ENCODE measurements at regions not wholly inside any gene's neighbourhood (a gene's known extent, or its start where the extent isn't known, plus 50 kb on each side); places are given as distances from the start of the nearest gene placed in this dataset.

DNA sequence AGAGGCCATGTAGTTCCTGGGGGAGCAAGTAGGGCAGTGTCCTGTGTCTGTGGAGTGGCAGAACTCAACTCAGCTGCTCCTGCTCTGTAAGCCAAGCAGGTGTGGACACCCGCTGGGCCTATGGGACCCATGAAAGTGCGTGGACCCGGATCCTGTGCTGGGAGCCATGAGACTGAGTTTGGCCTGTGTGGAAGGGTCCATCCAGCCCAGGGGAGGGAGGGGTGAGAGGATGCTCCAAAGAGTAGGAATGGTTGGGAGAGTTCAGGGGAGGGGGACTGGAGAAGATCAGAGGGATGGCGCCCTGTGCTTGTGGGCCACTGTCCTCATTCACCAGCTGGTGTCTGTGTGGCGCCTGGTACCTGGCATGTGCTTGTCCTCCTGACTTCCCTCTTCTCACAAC is 226.4 kb upstream of the HS6ST1 start:
- Histone ChIP-seq H3K27ac (ENCODE audit: low read depth, low read length) (no peak overlapping the region), H3K9me3 (ENCODE audit: control insufficient read depth in 2 of 3, low read length in 3 of 3) (no peaks in the 10 kb centered on the region), H3K4me3 (ENCODE audit: low read length) (no peak overlapping the region), H3K27me3 (ENCODE audit: control insufficient read depth in 2 of 2, insufficient read depth in 2 of 2, low read length in 2 of 2) (no peaks in the 10 kb centered on the region), H3K4me1 (ENCODE audit: control insufficient read depth in 2 of 2, insufficient read depth in 2 of 2, low read length in 2 of 2) (no peaks in the 10 kb centered on the region), H3K36me3 (ENCODE audit: control insufficient read depth in 2 of 3, insufficient read depth in 3 of 3, low read length in 3 of 3) (no peaks in the 10 kb centered on the region)
- POLR2A ChIA-PET, result no interaction called here
- Mint-ChIP-seq H3K4me1 (no peaks in the 10 kb centered on the region), H3K36me3 (no peaks in the 10 kb centered on the region), H3K27ac (no peak overlapping the region), H3K27me3 (peaks cover 0 to 7% (median 0%) of the 10 kb centered on the region in 5 donors), H3K4me3 (no peak overlapping the region), H3K9me3 (peaks cover 0 to 8% (median 0%) of the 10 kb centered on the region in 11 donors)
- intact Hi-C loops (cut with micrococcal nuclease), result no loop called here
- CTCF ChIA-PET, result no interaction called here
- no peak for ATAC-seq
- no peak for DNase-seq

DNA sequence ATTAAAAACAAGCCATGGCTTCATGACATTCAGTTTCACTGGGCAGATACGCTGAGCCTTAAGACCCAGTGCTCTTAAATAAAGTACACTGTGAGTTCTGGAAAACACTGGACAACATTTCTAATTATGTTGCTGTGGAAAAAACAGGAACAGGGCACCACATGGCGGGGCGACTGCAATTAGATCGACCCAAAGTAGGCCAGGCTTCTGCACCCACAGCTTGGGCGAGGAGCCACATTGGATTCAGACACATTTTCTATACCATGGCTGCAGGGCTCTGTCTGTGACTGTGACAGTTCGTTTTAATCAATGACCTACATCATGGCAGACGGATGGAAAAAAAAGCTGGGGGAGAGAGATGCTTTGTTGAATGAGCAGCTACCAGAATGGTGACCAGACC is 227.2 kb upstream of the HS6ST1 start:
- Mint-ChIP-seq H3K27me3 (peaks cover 0 to 7% (median 0%) of the 10 kb centered on the region in 5 donors), H3K9me3 (peaks cover 0 to 8% (median 0%) of the 10 kb centered on the region in 11 donors), H3K27ac (no peak overlapping the region), H3K4me1 (no peaks in the 10 kb centered on the region), H3K36me3 (no peaks in the 10 kb centered on the region), H3K4me3 (no peak overlapping the region)
- Histone ChIP-seq H3K27me3 (ENCODE audit: control insufficient read depth in 2 of 2, insufficient read depth in 2 of 2, low read length in 2 of 2) (no peaks in the 10 kb centered on the region), H3K27ac (ENCODE audit: low read depth, low read length) (no peak overlapping the region), H3K4me1 (ENCODE audit: control insufficient read depth in 2 of 2, insufficient read depth in 2 of 2, low read length in 2 of 2) (no peaks in the 10 kb centered on the region), H3K9me3 (ENCODE audit: control insufficient read depth in 2 of 3, low read length in 3 of 3) (no peaks in the 10 kb centered on the region), H3K4me3 (ENCODE audit: low read length) (no peak overlapping the region), H3K36me3 (ENCODE audit: control insufficient read depth in 2 of 3, insufficient read depth in 3 of 3, low read length in 3 of 3) (no peaks in the 10 kb centered on the region)
- intact Hi-C loops (cut with micrococcal nuclease), result no loop called here
- ChIA-PET CTCF (no interaction called here), POLR2A (no interaction called here)
- DNase-seq (no peak), ATAC-seq (no peak)

DNA sequence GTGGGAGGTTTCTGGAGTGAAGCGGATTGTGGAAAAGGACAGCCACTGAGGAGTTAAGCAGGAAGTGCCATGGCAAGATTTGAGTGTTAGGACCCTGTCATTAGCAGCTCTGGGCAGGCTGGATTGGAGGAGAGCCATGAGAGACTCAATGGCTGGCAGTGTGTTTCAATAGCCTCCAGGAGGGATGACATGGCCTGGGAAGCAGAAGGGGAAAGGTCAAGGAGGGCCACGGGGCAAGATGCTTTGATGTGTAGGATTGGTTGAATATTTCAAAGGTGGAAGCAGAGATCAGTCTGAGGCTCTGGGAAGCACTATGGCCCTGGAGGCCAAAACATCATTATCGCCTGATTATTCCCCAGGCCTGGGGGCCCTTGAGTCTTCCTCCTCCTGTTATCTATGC is 229.0 kb upstream of the HS6ST1 start:
- Mint-ChIP-seq H3K9me3 (peaks cover 0 to 8% (median 0%) of the 10 kb centered on the region in 11 donors), H3K27me3 (peaks cover 0 to 7% (median 0%) of the 10 kb centered on the region in 5 donors), H3K4me1 (no peaks in the 10 kb centered on the region), H3K27ac (no peak overlapping the region), H3K4me3 (no peak overlapping the region), H3K36me3 (no peaks in the 10 kb centered on the region)
- DNase-seq (peak in 1 of 9 donors; percentile 3), ATAC-seq (no peak)
- Histone ChIP-seq H3K36me3 (ENCODE audit: control insufficient read depth in 2 of 3, insufficient read depth in 3 of 3, low read length in 3 of 3) (no peaks in the 10 kb centered on the region), H3K4me1 (ENCODE audit: control insufficient read depth in 2 of 2, insufficient read depth in 2 of 2, low read length in 2 of 2) (no peaks in the 10 kb centered on the region), H3K4me3 (ENCODE audit: low read length) (no peak overlapping the region), H3K27me3 (ENCODE audit: control insufficient read depth in 2 of 2, insufficient read depth in 2 of 2, low read length in 2 of 2) (no peaks in the 10 kb centered on the region), H3K9me3 (ENCODE audit: control insufficient read depth in 2 of 3, low read length in 3 of 3) (no peaks in the 10 kb centered on the region), H3K27ac (ENCODE audit: low read depth, low read length) (no peak overlapping the region)
- CTCF ChIA-PET, result no interaction called here
- intact Hi-C loops (cut with micrococcal nuclease), result no loop called here
- POLR2A ChIA-PET, result no interaction called here

DNA sequence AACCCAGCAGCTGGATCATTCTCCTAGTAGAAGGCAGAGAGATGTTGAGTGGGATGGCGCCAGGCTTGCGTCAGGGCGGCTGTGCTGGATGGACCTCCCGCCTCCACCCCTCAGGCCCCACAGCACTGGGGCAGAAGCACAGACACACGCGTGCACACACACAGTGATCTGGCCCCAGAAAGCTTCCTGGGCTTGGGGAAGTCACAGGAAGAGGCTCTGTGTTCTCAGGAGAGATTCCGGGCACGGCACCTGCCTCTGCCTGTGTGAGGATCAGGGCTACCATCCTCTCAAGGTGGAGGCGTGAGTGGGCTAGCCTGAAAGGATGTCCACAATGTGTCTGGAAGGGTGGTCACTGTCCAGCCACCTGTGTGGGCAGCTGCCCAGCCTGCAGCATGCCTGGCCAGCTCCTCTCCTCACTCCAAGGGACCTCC is 229.8 kb upstream of the HS6ST1 start:
- no peak overlapping the region for H3K27ac ChIP-seq (ENCODE audit: low read depth, low read length)
- ChIA-PET POLR2A (no interaction called here), CTCF (no interaction called here)
- intact Hi-C loops (cut with micrococcal nuclease), result no loop called here
- no peaks in the 10 kb centered on the region for H3K27me3 ChIP-seq (ENCODE audit: control insufficient read depth in 2 of 2, insufficient read depth in 2 of 2, low read length in 2 of 2)
- H3K4me1 ChIP-seq (ENCODE audit: control insufficient read depth in 2 of 2, insufficient read depth in 2 of 2, low read length in 2 of 2), result no peaks in the 10 kb centered on the region
- no peak overlapping the region for H3K27ac Mint-ChIP-seq
- H3K9me3 Mint-ChIP-seq, result peaks cover 0 to 8% (median 0%) of the 10 kb centered on the region in 11 donors
- no peak for ATAC-seq
- no peak overlapping the region for H3K4me3 ChIP-seq (ENCODE audit: low read length)
- H3K36me3 Mint-ChIP-seq, result no peaks in the 10 kb centered on the region
- H3K9me3 ChIP-seq (ENCODE audit: control insufficient read depth in 2 of 3, low read length in 3 of 3), result no peaks in the 10 kb centered on the region
- H3K4me3 Mint-ChIP-seq, result no peak overlapping the region
- DNase-seq, result peak in 1 of 9 donors; percentile 3
- H3K27me3 Mint-ChIP-seq, result peaks cover 0 to 7% (median 0%) of the 10 kb centered on the region in 5 donors
- H3K36me3 ChIP-seq (ENCODE audit: control insufficient read depth in 2 of 3, insufficient read depth in 3 of 3, low read length in 3 of 3), result no peaks in the 10 kb centered on the region
- H3K4me1 Mint-ChIP-seq, result no peaks in the 10 kb centered on the region

DNA sequence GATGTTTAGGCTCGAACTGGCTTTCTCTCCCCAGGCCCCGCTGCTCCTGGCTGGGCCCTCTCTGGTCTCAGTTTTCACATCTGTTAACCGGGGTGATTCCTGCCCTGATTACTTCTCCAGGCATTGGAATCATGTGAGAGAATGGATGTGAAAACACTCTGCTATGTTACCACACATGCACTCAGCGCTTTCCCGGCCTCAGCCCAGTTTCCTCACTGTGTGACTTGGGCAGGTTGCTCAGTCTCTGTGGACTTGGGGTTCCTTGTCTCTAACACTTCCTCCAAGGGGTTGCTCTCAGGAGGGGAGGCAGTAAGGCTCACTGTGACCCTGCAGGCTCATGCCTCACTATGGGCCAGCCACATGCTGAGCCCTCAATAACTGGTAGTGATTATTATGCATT is 230.4 kb upstream of the HS6ST1 start:
- Histone ChIP-seq H3K4me3 (ENCODE audit: low read length) (no peak overlapping the region), H3K27ac (ENCODE audit: low read depth, low read length) (no peak overlapping the region), H3K9me3 (ENCODE audit: control insufficient read depth in 2 of 3, low read length in 3 of 3) (no peaks in the 10 kb centered on the region), H3K36me3 (ENCODE audit: control insufficient read depth in 2 of 3, insufficient read depth in 3 of 3, low read length in 3 of 3) (no peaks in the 10 kb centered on the region), H3K27me3 (ENCODE audit: control insufficient read depth in 2 of 2, insufficient read depth in 2 of 2, low read length in 2 of 2) (no peaks in the 10 kb centered on the region), H3K4me1 (ENCODE audit: control insufficient read depth in 2 of 2, insufficient read depth in 2 of 2, low read length in 2 of 2) (no peaks in the 10 kb centered on the region)
- intact Hi-C loops (cut with micrococcal nuclease), result no loop called here
- no peak overlapping the region for H3K4me3 Mint-ChIP-seq
- H3K36me3 Mint-ChIP-seq, result no peaks in the 10 kb centered on the region
- H3K27ac Mint-ChIP-seq, result no peak overlapping the region
- ATAC-seq (no peak), DNase-seq (peak in 1 of 9 donors; percentile 11)
- no peaks in the 10 kb centered on the region for H3K4me1 Mint-ChIP-seq
- peaks cover 0 to 8% (median 0%) of the 10 kb centered on the region in 11 donors for H3K9me3 Mint-ChIP-seq
- CTCF ChIA-PET, result no interaction called here
- POLR2A ChIA-PET, result no interaction called here
- H3K27me3 Mint-ChIP-seq, result peaks cover 0 to 7% (median 0%) of the 10 kb centered on the region in 5 donors

DNA sequence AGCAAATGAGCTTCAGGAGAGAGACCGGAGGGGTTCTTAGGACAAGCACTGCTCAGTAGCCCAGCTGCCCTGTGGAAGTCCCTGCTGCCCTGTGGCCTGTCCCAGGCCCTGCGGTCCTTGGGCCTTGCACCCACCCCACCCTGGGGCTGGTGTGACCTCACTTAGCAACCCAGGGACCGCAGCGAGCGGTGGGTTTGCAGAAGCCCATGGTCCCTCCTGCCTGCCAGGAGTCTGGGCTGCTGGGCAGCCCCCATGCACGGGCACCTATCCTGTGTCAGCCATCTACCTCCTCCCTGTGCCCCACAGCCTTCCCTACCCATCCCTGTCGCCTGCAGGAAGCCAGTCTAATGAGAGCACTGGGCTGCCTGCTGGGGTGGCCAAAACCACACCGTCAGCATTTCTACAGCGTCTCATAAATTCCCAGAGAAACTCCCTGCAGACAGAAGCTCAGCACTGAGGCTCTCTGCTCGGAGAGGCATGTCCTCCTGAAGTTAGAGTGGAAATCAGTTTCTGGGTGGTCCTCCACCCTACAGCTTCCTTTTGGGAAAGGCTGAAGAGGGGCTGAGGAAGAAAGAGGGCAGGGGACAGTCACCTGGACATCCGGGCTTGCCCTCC is 231.1 kb upstream of the HS6ST1 start:
- intact Hi-C loops (cut with micrococcal nuclease), result no loop called here
- H3K4me1 Mint-ChIP-seq, result no peaks in the 10 kb centered on the region
- peak in 1 of 9 donors; percentile 17 for DNase-seq
- no peak for ATAC-seq
- no peak overlapping the region for H3K27ac ChIP-seq (ENCODE audit: low read depth, low read length)
- ChIA-PET POLR2A (no interaction called here), CTCF (no interaction called here)
- no peaks in the 10 kb centered on the region for H3K36me3 Mint-ChIP-seq
- H3K9me3 ChIP-seq (ENCODE audit: control insufficient read depth in 2 of 3, low read length in 3 of 3), result no peaks in the 10 kb centered on the region
- no peak overlapping the region for H3K27ac Mint-ChIP-seq
- H3K9me3 Mint-ChIP-seq, result peaks cover 0 to 8% (median 0%) of the 10 kb centered on the region in 11 donors
- H3K4me1 ChIP-seq (ENCODE audit: control insufficient read depth in 2 of 2, insufficient read depth in 2 of 2, low read length in 2 of 2), result no peaks in the 10 kb centered on the region
- no peaks in the 10 kb centered on the region for H3K36me3 ChIP-seq (ENCODE audit: control insufficient read depth in 2 of 3, insufficient read depth in 3 of 3, low read length in 3 of 3)
- peaks cover 0 to 7% (median 0%) of the 10 kb centered on the region in 5 donors for H3K27me3 Mint-ChIP-seq
- H3K4me3 Mint-ChIP-seq, result no peak overlapping the region
- no peak overlapping the region for H3K4me3 ChIP-seq (ENCODE audit: low read length)
- H3K27me3 ChIP-seq (ENCODE audit: control insufficient read depth in 2 of 2, insufficient read depth in 2 of 2, low read length in 2 of 2), result no peaks in the 10 kb centered on the region

DNA sequence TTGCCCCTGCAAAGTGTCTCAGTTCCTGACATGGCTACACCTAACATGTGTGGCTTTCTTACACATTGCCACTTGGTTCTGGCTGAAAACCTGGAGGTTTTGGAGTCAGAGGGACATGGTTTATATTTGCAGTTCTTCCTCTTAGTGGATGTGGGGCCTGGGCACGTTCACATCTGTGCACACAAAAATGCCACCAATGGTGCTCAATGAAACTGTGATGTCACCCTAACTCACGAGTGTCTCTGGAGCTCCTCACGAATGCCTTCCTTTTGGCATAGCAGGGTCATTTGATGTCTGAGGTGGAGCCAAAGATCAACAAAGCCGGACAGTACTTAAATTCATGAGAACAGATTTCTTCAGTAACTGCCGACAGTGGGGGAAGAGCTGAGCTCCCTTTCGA is 231.7 kb upstream of the HS6ST1 start:
- Mint-ChIP-seq H3K4me3 (no peak overlapping the region), H3K36me3 (no peaks in the 10 kb centered on the region), H3K4me1 (no peaks in the 10 kb centered on the region), H3K27me3 (peaks cover 0 to 4% (median 0%) of the 10 kb centered on the region in 5 donors), H3K27ac (no peak overlapping the region), H3K9me3 (peaks cover 0 to 8% (median 0%) of the 10 kb centered on the region in 11 donors)
- no peaks in the 10 kb centered on the region for H3K4me1 ChIP-seq (ENCODE audit: control insufficient read depth in 2 of 2, insufficient read depth in 2 of 2, low read length in 2 of 2)
- ATAC-seq (no peak), DNase-seq (peak in 1 of 9 donors; percentile 9)
- H3K27me3 ChIP-seq (ENCODE audit: control insufficient read depth in 2 of 2, insufficient read depth in 2 of 2, low read length in 2 of 2), result no peaks in the 10 kb centered on the region
- H3K9me3 ChIP-seq (ENCODE audit: control insufficient read depth in 2 of 3, low read length in 3 of 3), result no peaks in the 10 kb centered on the region
- CTCF ChIA-PET, result no interaction called here
- no peak overlapping the region for H3K27ac ChIP-seq (ENCODE audit: low read depth, low read length)
- POLR2A ChIA-PET, result no interaction called here
- no peaks in the 10 kb centered on the region for H3K36me3 ChIP-seq (ENCODE audit: control insufficient read depth in 2 of 3, insufficient read depth in 3 of 3, low read length in 3 of 3)
- intact Hi-C loops (cut with micrococcal nuclease), result no loop called here
- no peak overlapping the region for H3K4me3 ChIP-seq (ENCODE audit: low read length)

Measured in naive thymus-derived CD4-positive, alpha-beta T cell (primary cell).